GM19395 (cell line): ENCODE measurements at regions not wholly inside any gene's neighbourhood (a gene's known extent, or its start where the extent isn't known, plus 50 kb on each side); places are given as distances from the start of the nearest gene placed in this dataset.
"Not testable (repeated sequence)": the region's sequence is repeated elsewhere in the genome, so short reads cannot be mapped to it uniquely, and the experiment has no call there.

Source experiments
- ATAC-seq: cut with Tn5 transposase; IDR thresholded peaks from one replicate; pipeline ENCODE4 v1.9.1; 2021; ENCODE audit warnings: mild to moderate bottlenecking, moderate library complexity; ENCODE audit not compliant: unreplicated experiment

- ATAC-seq, result no peak
These were observed 506.1 kb downstream of the RMST start for GRCh38 chr12:97968641-97969197.

GRCh38 chr12:97977870-97978405 lies 515.3 kb downstream of the RMST start:
- no peak for ATAC-seq

GRCh38 chr12:97982684-97983083 lies 520.1 kb downstream of the RMST start:
- no peak for ATAC-seq

GRCh38 chr12:97983796-97984195 lies 521.2 kb downstream of the RMST start:
- no peak for ATAC-seq

- no peak for ATAC-seq
These were observed 521.8 kb downstream of the RMST start for GRCh38 chr12:97984436-97984835.

- ATAC-seq, result no peak
These were observed 522.5 kb downstream of the RMST start for GRCh38 chr12:97984974-97985580.

GRCh38 chr12:97985834-97986233 lies 523.2 kb downstream of the RMST start:
- no peak for ATAC-seq

- ATAC-seq, result not testable (repeated sequence)
These were observed 526.0 kb downstream of the RMST start for GRCh38 chr12:97988588-97988987.

GRCh38 chr12:97989366-97989940 lies 525.9 kb upstream of the TMPO start:
- ATAC-seq, result no peak

GRCh38 chr12:97994746-97995484 lies 520.5 kb upstream of the TMPO start:
- ATAC-seq, result no peak

- ATAC-seq, result no peak
These were observed 519.8 kb upstream of the TMPO start for GRCh38 chr12:97995559-97995958.

- no peak for ATAC-seq
These were observed 514.0 kb upstream of the TMPO start for GRCh38 chr12:98001430-98001829.

GRCh38 chr12:98002887-98003493 lies 512.4 kb upstream of the TMPO start:
- peak; percentile 79 for ATAC-seq

- ATAC-seq, result no peak
These were observed 507.4 kb upstream of the TMPO start for GRCh38 chr12:98007963-98008362.

- ATAC-seq, result no peak
These were observed 501.8 kb upstream of the TMPO start for GRCh38 chr12:98013560-98013959.

- ATAC-seq, result no peak
These were observed 496.6 kb upstream of the TMPO start for GRCh38 chr12:98018836-98019235.

GRCh38 chr12:98020376-98020775 lies 495.0 kb upstream of the TMPO start:
- ATAC-seq, result no peak

GRCh38 chr12:98022961-98023360 lies 492.4 kb upstream of the TMPO start:
- ATAC-seq, result no peak

- no peak for ATAC-seq
These were observed 477.8 kb upstream of the TMPO start for GRCh38 chr12:98037401-98038140.

GRCh38 chr12:98042668-98043067 lies 472.7 kb upstream of the TMPO start:
- ATAC-seq, result no peak

- ATAC-seq, result no peak
These were observed 470.0 kb upstream of the TMPO start for GRCh38 chr12:98045395-98045794.
